ENCODE measurements at regions not wholly inside any gene's neighbourhood (a gene's known extent, or its start where the extent isn't known, plus 50 kb on each side); places are given as distances from the start of the nearest gene placed in this dataset.

DNA sequence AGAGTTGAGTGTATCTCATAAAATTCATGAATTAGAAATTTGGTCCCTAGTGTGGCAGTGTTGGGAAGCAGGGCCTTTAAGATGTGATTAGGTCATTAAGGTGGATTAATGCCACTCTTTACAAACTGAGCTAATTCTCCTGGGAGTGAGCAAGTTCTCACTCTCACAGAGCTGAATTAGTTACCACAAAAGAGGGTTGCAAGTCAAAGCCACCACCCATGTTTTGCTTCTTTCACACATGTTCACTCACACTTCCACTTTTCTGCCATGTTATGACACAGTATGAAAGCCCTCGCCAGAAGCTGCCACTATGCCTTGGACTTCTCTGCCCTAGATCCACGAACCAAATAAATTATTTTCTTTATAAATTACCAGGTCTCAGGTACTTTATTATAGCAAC lies 332.1 kb downstream of the ARAP2 start:
- TF ChIP-seq, protein P1, sequence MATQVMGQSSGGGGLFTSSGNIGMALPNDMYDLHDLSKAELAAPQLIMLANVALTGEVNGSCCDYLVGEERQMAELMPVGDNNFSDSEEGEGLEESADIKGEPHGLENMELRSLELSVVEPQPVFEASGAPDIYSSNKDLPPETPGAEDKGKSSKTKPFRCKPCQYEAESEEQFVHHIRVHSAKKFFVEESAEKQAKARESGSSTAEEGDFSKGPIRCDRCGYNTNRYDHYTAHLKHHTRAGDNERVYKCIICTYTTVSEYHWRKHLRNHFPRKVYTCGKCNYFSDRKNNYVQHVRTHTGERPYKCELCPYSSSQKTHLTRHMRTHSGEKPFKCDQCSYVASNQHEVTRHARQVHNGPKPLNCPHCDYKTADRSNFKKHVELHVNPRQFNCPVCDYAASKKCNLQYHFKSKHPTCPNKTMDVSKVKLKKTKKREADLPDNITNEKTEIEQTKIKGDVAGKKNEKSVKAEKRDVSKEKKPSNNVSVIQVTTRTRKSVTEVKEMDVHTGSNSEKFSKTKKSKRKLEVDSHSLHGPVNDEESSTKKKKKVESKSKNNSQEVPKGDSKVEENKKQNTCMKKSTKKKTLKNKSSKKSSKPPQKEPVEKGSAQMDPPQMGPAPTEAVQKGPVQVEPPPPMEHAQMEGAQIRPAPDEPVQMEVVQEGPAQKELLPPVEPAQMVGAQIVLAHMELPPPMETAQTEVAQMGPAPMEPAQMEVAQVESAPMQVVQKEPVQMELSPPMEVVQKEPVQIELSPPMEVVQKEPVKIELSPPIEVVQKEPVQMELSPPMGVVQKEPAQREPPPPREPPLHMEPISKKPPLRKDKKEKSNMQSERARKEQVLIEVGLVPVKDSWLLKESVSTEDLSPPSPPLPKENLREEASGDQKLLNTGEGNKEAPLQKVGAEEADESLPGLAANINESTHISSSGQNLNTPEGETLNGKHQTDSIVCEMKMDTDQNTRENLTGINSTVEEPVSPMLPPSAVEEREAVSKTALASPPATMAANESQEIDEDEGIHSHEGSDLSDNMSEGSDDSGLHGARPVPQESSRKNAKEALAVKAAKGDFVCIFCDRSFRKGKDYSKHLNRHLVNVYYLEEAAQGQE (IDR thresholded peaks at IDR 0.05; ENCODE audit: insufficient read depth in 1 of 2, low read depth in 2 of 2, low read length in 1 of 2) = no peak
- no peak for TF ChIP-seq POLR2AphosphoS5 (IDR thresholded peaks at IDR 0.05; ENCODE audit: low read depth, low read length)
- TF ChIP-seq, protein P2, sequence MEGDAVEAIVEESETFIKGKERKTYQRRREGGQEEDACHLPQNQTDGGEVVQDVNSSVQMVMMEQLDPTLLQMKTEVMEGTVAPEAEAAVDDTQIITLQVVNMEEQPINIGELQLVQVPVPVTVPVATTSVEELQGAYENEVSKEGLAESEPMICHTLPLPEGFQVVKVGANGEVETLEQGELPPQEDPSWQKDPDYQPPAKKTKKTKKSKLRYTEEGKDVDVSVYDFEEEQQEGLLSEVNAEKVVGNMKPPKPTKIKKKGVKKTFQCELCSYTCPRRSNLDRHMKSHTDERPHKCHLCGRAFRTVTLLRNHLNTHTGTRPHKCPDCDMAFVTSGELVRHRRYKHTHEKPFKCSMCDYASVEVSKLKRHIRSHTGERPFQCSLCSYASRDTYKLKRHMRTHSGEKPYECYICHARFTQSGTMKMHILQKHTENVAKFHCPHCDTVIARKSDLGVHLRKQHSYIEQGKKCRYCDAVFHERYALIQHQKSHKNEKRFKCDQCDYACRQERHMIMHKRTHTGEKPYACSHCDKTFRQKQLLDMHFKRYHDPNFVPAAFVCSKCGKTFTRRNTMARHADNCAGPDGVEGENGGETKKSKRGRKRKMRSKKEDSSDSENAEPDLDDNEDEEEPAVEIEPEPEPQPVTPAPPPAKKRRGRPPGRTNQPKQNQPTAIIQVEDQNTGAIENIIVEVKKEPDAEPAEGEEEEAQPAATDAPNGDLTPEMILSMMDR (IDR thresholded peaks at IDR 0.05) = no peak

Data from Panc1 (cell line).